Tibial nerve (tissue), 4 donors: ENCODE measurements at regions not wholly inside any gene's neighbourhood (a gene's known extent, or its start where the extent isn't known, plus 50 kb on each side); places are given as distances from the start of the nearest gene placed in this dataset.

ENCODE experiments used
- DNase-seq, 2 donors: peaks; one replicate each; pipeline ENCODE4 v3.0.0-alpha.2; 2019; ENCODE audit warnings: low spot score in 2 of 2
- H3K27ac ChIP-seq, 4 donors: fragments of 200-600 bp; sonication (generic) in 3 of 4; one replicate each; pipeline ENCODE4 v1.5.1; 2017 to 2019; ENCODE audit warnings: mild to moderate bottlenecking in 1 of 4
- H3K27me3 ChIP-seq, 2 donors: fragments of 200-600 bp; sonication (generic) in 1 of 2; one replicate each; pipeline versions ENCODE4 v1.5.1 to v1.6.0; 2017 to 2019
- H3K36me3 ChIP-seq, 3 donors: fragments of 200-600 bp; sonication (generic); one replicate each; pipeline ENCODE4 v1.5.1; 2018 to 2019
- H3K4me1 ChIP-seq, 4 donors: fragments of 200-600 bp; sonication (generic) in 3 of 4; one replicate each; pipeline ENCODE4 v1.5.1; 2017 to 2019
- H3K4me3 ChIP-seq, 4 donors: fragments of 200-600 bp; sonication (generic) in 3 of 4; one replicate each; pipeline ENCODE4 v1.5.1; 2017 to 2019; ENCODE audit warnings: mild to moderate bottlenecking in 1 of 4, moderate library complexity in 1 of 4
- H3K9me3 ChIP-seq, 4 donors: fragments of 200-600 bp; sonication (generic) in 3 of 4; one replicate each; pipeline ENCODE4 v1.5.1; 2017 to 2019
- EP300 ChIP-seq, 2 donors: sonication (generic); formaldehyde crosslinking; IDR thresholded peaks; one replicate each; pipeline ENCODE4 v1.6.1; 2017; ENCODE audit warnings: antibody characterized with exemption in 2 of 2, mild to moderate bottlenecking in 1 of 2
- POLR2A ChIP-seq, 2 donors: fragments of 450-650 bp; IDR thresholded peaks; one replicate each; pipeline ENCODE4 v1.6.1; 2017; ENCODE audit warnings: antibody characterized with exemption in 2 of 2, mild to moderate bottlenecking in 2 of 2, moderate library complexity in 2 of 2
- WGBS, 2 donors: methylation state at CpG; one replicate each; pipeline ENCODE4 v1.1.5; 2018; 5-methylcytosine and 5-hydroxymethylcytosine counted together
- TF ChIP-seq, protein P1 (sequence below), 5 experiments: fragments of 200-600 bp in 3 of 5; fragments of 450-650 bp in 2 of 5; sonication (generic) in 3 of 5; IDR thresholded peaks; one replicate each; pipeline ENCODE4 v1.5.1; 2016 to 2019; ENCODE audit warnings: antibody characterized with exemption in 5 of 5, mild to moderate bottlenecking in 3 of 5, moderate library complexity in 2 of 5

- TF ChIP-seq POLR2A (IDR thresholded peaks at IDR 0.05) (no peak), EP300 (IDR thresholded peaks at IDR 0.05) (no peak)
- TF ChIP-seq, protein P1, sequence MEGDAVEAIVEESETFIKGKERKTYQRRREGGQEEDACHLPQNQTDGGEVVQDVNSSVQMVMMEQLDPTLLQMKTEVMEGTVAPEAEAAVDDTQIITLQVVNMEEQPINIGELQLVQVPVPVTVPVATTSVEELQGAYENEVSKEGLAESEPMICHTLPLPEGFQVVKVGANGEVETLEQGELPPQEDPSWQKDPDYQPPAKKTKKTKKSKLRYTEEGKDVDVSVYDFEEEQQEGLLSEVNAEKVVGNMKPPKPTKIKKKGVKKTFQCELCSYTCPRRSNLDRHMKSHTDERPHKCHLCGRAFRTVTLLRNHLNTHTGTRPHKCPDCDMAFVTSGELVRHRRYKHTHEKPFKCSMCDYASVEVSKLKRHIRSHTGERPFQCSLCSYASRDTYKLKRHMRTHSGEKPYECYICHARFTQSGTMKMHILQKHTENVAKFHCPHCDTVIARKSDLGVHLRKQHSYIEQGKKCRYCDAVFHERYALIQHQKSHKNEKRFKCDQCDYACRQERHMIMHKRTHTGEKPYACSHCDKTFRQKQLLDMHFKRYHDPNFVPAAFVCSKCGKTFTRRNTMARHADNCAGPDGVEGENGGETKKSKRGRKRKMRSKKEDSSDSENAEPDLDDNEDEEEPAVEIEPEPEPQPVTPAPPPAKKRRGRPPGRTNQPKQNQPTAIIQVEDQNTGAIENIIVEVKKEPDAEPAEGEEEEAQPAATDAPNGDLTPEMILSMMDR (IDR thresholded peaks at IDR 0.05): no peak
- Histone ChIP-seq H3K27me3 (no peaks in the 10 kb centered on the region), H3K36me3 (no peaks in the 10 kb centered on the region), H3K9me3 (peaks cover 0 to 6% (median 0%) of the 10 kb centered on the region in 4 donors), H3K4me3 (no peak overlapping the region), H3K4me1 (peaks cover 0 to 14% (median 0%) of the 10 kb centered on the region in 4 donors), H3K27ac (no peak overlapping the region)
- DNase-seq: no peak
- whole genome bisulfite sequencing, 2 donors: 78 to 87% methylated on average over 11 to 12 of the region's 12 CpGs
Observed at GRCh38 chr1:234672349-234673135, 62.6 kb upstream of the IRF2BP2 start.

DNA sequence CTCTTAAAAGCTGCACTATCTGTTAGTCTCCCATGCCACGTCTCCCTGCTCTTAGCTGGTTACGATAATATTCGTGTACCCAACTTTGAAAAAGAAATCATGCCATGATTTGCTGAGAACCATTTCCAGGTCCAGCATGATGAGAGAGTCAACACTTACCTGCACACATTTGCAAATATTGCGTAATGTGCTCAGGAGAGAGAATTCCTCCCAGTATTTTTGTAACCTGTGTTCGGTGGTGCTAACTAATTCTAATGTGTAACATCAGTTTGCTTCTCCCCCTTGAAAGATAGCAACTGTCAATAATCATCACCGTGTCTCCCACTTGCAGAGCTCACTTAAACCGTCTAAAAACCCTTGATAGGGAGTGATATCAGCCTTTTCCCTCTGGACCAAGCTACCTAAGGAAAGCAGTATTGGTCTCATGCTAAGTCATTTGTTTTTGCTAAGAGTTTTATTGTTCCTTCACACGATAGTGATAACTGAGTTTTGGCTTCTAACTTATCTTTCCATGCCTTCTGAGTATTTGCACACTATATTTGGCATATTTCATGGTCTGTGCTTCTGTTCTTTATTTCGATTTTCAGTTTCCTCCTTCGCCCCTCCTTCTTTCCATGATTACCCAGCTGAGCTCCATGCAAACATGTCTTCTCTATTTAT is 61.1 kb upstream of the IRF2BP2 start:
- DNase-seq: no peak
- Histone ChIP-seq H3K4me3 (no peak overlapping the region), H3K27ac (no peak overlapping the region), H3K9me3 (peaks cover 0 to 8% (median 0%) of the 10 kb centered on the region in 4 donors), H3K36me3 (no peaks in the 10 kb centered on the region), H3K4me1 (peaks cover 0 to 7% (median 0%) of the 10 kb centered on the region in 4 donors), H3K27me3 (no peaks in the 10 kb centered on the region)
- TF ChIP-seq POLR2A (IDR thresholded peaks at IDR 0.05) (no peak), EP300 (IDR thresholded peaks at IDR 0.05) (no peak)
- TF ChIP-seq, protein P1 (IDR thresholded peaks at IDR 0.05): no peak
- WGBS, 2 donors: 78 to 79% methylated on average over 10 of the region's 10 CpGs

GRCh38 chr1:234669499-234669898 is 59.5 kb upstream of the IRF2BP2 start:
- H3K9me3 ChIP-seq: peaks cover 0 to 8% (median 0%) of the 10 kb centered on the region in 4 donors
- no peaks in the 10 kb centered on the region for H3K36me3 ChIP-seq
- WGBS, 2 donors: 91 to 93% methylated on average over 1 of the region's 1 CpG
- H3K27me3 ChIP-seq: no peaks in the 10 kb centered on the region
- TF ChIP-seq, protein P1 (IDR thresholded peaks at IDR 0.05): no peak
- TF ChIP-seq POLR2A (IDR thresholded peaks at IDR 0.05) (no peak), EP300 (IDR thresholded peaks at IDR 0.05) (no peak)
- DNase-seq: no peak
- H3K4me1 ChIP-seq: peaks cover 0 to 12% (median 0%) of the 10 kb centered on the region in 4 donors
- H3K27ac ChIP-seq: no peak overlapping the region
- no peak overlapping the region for H3K4me3 ChIP-seq

- Histone ChIP-seq H3K36me3 (no peaks in the 10 kb centered on the region), H3K4me3 (no peak overlapping the region), H3K9me3 (peaks cover 0 to 8% (median 0%) of the 10 kb centered on the region in 4 donors), H3K4me1 (peaks cover 0 to 12% (median 0%) of the 10 kb centered on the region in 4 donors), H3K27me3 (no peaks in the 10 kb centered on the region), H3K27ac (no peak overlapping the region)
- TF ChIP-seq, protein P1 (IDR thresholded peaks at IDR 0.05): no peak
- TF ChIP-seq POLR2A (IDR thresholded peaks at IDR 0.05) (no peak), EP300 (IDR thresholded peaks at IDR 0.05) (no peak)
- 84 to 86% methylated on average over 5 of the region's 5 CpGs for WGBS, 2 donors
- DNase-seq: no peak
Observed at GRCh38 chr1:234668577-234668955, 58.6 kb upstream of the IRF2BP2 start.
